SJCRH30 (cell line): ENCODE measurements at regions not wholly inside any gene's neighbourhood (a gene's known extent, or its start where the extent isn't known, plus 50 kb on each side); places are given as distances from the start of the nearest gene placed in this dataset.
"Not testable (repeated sequence)": the region's sequence is repeated elsewhere in the genome, so short reads cannot be mapped to it uniquely, and the experiment has no call there.

Experiments
- DNase-seq, 2 experiments: peaks; one replicate each; pipeline ENCODE4 v3.0.0-alpha.2; 2015 to 2020
- H3K27ac ChIP-seq: fragments of 250-450 bp; sonication (Bioruptor Pico); 2 replicates; pipeline ENCODE4 v1.5.1; 2020; ENCODE audit warnings: mild to moderate bottlenecking, moderate library complexity
- H3K27me3 ChIP-seq: fragments of 250-450 bp; sonication (Bioruptor Pico); 2 replicates; pipeline ENCODE4 v1.5.1; 2020; ENCODE audit warnings: mild to moderate bottlenecking, moderate library complexity
- H3K36me3 ChIP-seq: fragments of 250-450 bp; sonication (Bioruptor Pico); 2 replicates; pipeline ENCODE4 v1.5.1; 2020; ENCODE audit warnings: mild to moderate bottlenecking, moderate library complexity
- H3K4me1 ChIP-seq: fragments of 250-450 bp; sonication (Bioruptor Pico); 2 replicates; pipeline ENCODE4 v1.5.1; 2020; ENCODE audit warnings: mild to moderate bottlenecking, moderate library complexity
- H3K4me3 ChIP-seq: fragments of 250-450 bp; sonication (Bioruptor Pico); 2 replicates; pipeline ENCODE4 v1.5.1; 2020; ENCODE audit warnings: mild to moderate bottlenecking, moderate library complexity
- H3K9me3 ChIP-seq: fragments of 250-450 bp; sonication (Bioruptor Pico); replicated peaks from 2 replicates; pipeline ENCODE4 v1.5.1; 2020; ENCODE audit warnings: mild to moderate bottlenecking, moderate library complexity

DNA sequence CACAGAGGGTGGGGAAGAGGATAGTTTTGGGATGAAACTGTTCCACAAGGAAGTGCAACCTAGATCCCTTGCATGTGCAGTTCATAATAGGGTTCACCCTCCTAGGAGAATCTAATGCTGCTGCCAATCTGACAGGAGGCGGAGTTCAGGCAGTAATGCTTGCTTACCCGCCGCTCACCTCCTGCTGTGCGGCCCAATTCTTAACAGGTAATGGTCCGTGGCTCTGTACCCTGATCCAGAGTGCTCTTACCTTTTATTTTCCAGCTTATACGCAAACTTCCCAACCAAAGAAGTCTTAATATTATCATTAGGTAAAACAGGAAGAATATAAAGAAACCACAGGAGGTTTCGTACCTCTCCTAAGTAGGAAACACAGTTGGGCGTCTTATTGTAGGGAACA is 82.7 kb upstream of the CD302 start:
- Histone ChIP-seq H3K4me1 (no peaks in the 10 kb centered on the region), H3K9me3 (no peaks in the 10 kb centered on the region), H3K4me3 (no peak overlapping the region), H3K27ac (no peak overlapping the region), H3K27me3 (no peaks in the 10 kb centered on the region), H3K36me3 (no peaks in the 10 kb centered on the region)
- DNase-seq, result no peak

DNA sequence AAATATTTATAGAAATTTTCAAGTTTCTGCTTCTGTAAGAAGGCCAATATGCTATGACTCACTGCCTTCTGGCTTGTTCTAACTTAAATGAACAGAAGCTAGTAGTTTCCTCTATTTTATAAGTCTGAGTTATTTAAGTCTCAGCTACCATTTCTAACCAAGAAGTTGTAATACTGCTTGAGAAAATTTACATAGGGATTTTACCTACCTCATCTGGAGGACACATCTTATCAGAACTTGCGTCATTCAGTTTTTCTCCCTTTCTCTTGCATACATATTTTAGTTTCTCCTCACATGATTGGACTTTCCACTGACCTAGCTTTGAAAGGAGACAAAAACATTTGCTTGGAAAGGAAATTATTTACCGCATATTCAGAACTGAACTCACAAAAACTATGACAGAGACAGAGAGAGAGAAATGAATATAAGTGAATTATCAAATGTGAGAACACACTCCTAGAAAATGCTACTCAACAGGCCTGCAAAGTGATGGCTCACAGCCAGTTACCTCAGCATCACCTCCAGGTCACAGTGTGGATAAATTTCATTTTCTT is 81.1 kb upstream of the CD302 start:
- Histone ChIP-seq H3K27ac (no peak overlapping the region), H3K27me3 (no peaks in the 10 kb centered on the region)
- DNase-seq, result no peak

DNA sequence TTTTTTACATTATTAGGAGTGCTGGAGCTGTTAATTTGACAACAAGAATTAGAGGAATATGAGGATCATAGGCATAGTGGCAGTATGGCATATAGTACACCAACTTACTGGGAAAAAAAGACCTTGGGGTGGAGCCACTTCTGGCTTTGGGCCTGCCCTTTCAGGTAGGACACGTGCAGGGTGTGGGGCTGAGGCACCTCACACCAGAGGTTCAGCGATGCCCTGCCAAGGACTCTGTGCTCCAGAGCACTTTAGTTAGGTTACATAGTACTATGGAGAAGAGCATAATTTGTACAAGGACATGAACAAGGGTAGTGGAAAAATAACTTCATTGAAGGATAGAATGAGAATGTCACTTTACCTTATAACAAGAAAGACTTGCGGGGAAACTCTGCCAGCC is 77.1 kb upstream of the CD302 start:
- no peak overlapping the region for H3K4me3 ChIP-seq
- H3K36me3 ChIP-seq, result no peaks in the 10 kb centered on the region
- H3K27ac ChIP-seq, result no peak overlapping the region
- H3K9me3 ChIP-seq, result no peaks in the 10 kb centered on the region
- H3K27me3 ChIP-seq, result no peaks in the 10 kb centered on the region
- no peaks in the 10 kb centered on the region for H3K4me1 ChIP-seq
- peak in 1 of 2 experiments; percentile 4 for DNase-seq

More for the DNA sequence above, 81.1 kb upstream of the CD302 start:
- no peaks in the 10 kb centered on the region for H3K9me3 ChIP-seq
- H3K4me1 ChIP-seq, result no peaks in the 10 kb centered on the region
- no peak overlapping the region for H3K4me3 ChIP-seq
- no peaks in the 10 kb centered on the region for H3K36me3 ChIP-seq

DNA sequence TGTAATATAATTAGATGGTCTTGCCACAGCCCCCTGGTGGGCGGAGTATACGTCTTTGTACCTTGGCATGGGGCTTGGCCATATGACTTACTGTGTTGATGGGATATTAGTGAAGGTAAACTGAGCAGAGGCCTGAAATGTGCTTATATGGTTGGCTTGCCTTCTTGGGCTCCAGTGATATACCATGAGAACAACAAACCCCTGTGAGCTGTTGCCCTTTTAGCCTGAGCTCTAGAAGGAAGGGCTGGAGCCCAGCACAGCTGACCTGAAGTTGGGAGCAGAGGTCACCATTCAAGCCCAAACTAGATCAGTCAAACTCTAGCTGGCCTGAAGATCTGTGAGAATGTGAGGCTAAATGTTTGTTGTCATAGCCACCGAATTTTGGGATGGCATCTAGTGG is 75.2 kb upstream of the CD302 start:
- H3K27ac ChIP-seq, result no peak overlapping the region
- no peak overlapping the region for H3K4me3 ChIP-seq
- H3K27me3 ChIP-seq, result no peaks in the 10 kb centered on the region
- DNase-seq, result peak in 1 of 2 experiments; percentile 17
- H3K4me1 ChIP-seq, result no peaks in the 10 kb centered on the region
- H3K9me3 ChIP-seq, result no peaks in the 10 kb centered on the region
- no peaks in the 10 kb centered on the region for H3K36me3 ChIP-seq

DNA sequence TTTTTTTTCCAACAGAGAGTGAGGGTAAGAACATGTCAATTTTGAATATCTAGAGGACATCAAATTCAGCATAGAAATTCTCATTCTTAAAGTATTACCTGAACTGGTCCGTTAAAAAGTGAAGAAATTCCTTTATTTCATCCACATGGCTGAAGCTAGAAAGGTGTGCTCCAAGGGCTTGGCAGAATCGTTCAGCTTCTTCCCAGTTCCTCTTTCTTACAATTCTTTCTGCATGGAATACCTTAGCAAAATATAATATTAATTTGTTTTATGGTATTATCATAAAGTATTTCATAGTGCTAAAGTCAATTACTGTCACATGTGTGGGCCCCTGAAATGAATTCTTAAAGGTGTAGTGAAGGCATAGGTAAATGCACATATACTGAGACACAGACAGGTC is 74.3 kb upstream of the CD302 start:
- no peaks in the 10 kb centered on the region for H3K4me1 ChIP-seq
- no peaks in the 10 kb centered on the region for H3K9me3 ChIP-seq
- no peaks in the 10 kb centered on the region for H3K36me3 ChIP-seq
- H3K27me3 ChIP-seq, result no peaks in the 10 kb centered on the region
- H3K27ac ChIP-seq, result no peak overlapping the region
- no peak for DNase-seq
- no peak overlapping the region for H3K4me3 ChIP-seq

DNA sequence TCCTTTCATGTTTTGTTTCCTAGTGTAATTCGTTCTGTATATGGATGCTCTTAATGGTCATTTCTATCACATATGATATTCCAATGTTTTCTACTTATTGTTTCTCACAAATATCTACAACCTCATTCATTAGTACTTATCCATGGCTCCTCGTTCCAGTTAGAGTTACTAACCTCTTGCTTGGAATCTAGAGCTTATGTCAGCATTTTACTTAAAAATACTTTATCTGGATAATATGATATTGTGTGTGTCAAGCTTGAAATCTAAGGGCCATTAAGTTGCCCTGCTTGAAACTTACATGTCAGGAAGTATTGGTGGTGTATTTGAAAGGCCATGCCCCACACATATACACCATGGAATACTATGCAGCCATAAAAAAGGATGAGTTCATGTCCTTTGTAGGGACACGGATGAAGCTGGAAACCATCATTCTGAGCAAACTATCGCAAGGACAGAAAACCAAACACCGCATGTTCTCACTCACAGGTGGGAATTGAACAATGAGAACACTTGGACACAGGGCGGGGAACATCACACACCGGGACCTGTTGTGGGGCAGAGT is 70.7 kb upstream of the CD302 start:
- not testable (repeated sequence) for H3K4me3 ChIP-seq, H3K27me3 ChIP-seq, DNase-seq, H3K4me1 ChIP-seq, H3K9me3 ChIP-seq, H3K27ac ChIP-seq, H3K36me3 ChIP-seq

DNA sequence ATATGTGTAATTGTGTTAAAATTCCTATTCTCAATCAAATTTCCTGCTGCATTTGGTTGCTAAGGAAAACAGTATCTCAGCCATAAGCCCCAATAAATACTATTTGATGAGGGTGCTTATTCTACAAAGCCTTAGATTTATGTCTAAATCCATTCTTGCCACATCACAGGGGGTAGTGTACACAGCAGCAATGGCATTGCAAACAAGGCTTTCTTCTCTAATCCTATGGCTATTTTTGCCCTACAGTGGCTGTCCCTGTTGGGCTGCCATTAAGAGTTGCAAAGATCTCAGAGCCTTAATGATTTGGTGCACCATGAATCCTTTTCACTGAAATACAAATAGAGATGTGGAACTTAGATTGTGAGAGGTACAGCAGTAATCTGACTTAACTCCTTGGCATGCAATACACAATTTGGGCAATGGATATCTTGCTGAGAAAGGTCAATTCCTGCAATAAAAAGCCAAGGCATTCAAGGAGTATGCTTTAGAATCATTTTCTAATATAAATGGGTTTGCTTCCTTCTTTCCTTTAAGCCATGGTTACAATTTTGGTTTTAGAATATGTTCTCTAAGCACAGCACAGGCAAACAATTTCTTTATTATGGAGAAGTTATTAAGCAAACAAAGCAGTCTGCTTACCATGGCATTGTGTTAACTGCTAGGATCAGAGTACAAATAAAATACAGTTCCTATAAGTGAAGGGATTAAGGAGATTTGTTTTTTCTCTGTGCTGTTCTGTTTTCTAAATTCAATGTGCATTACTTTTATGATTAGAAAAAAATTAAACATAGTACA is 69.8 kb upstream of the CD302 start:
- Histone ChIP-seq H3K4me3 (no peak overlapping the region), H3K9me3 (no peaks in the 10 kb centered on the region), H3K36me3 (no peaks in the 10 kb centered on the region), H3K27ac (no peak overlapping the region), H3K27me3 (no peaks in the 10 kb centered on the region), H3K4me1 (no peaks in the 10 kb centered on the region)
- no peak for DNase-seq

DNA sequence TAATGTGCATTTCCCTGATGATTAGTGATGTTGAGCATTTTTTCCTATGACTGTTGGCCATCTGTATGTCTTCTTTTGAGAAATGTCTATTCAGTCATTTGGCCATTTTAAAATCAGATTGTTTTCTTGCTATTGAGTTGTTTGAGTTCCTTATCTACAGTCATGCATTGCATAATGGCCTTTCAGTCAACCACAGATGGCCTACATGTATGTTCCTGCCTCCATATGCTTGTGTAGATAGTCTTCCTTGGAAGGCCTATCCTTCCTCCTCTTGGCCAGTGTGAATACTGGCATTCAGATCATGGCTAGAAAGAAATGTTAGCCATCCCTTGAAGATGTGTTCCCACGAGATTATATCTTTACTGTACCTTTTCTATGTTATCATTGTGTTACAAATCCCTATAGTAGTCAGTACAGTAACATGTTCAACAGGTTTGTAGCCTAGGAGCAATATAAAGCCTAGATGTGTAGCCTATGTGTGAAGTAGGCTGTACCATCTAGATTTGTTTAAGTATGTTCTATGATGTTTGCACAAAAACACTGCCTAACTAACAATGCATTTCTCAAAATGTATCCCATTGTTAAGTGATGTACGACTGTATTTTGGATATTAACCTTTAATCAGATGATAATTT is 65.6 kb upstream of the CD302 start:
- Histone ChIP-seq H3K4me1 (no peaks in the 10 kb centered on the region), H3K27me3 (no peaks in the 10 kb centered on the region), H3K36me3 (no peaks in the 10 kb centered on the region), H3K27ac (no peak overlapping the region), H3K4me3 (no peak overlapping the region), H3K9me3 (no peaks in the 10 kb centered on the region)
- no peak for DNase-seq

DNA sequence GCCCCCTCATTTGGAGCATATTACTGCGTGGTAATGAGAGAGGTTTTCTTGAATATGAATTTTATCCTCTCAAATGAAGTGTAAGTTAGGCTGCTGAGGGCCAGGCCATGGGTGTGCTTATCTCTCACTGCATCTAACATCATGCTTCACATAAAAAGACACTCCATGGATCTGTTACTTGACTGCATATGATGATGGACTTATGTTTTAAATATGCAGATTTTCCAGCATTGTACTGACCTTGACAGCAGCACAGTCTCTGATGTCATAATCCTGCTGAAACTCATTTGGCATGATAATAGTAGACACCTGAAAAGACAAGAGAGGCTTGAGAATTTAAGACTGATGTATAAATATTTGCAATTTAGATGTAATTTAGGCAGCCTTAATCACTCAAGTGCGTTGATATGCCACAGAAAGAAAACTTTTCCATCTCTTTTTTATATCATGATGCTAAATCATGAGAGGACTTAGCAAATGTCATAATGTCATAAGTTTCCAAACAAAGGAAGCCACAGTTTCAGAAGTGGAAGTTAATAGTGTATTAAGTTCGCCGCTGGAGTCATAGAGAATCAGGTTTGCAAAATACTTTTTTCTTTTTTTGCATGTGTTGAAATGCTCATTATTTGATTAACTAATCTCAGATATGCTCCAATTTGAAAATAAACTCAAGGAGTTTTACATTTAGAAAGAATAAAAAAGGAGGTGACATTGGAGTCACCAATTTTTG is 62.7 kb upstream of the CD302 start:
- no peaks in the 10 kb centered on the region for H3K4me1 ChIP-seq
- H3K27ac ChIP-seq, result no peak overlapping the region
- no peaks in the 10 kb centered on the region for H3K36me3 ChIP-seq
- no peaks in the 10 kb centered on the region for H3K27me3 ChIP-seq
- no peak overlapping the region for H3K4me3 ChIP-seq
- no peak for DNase-seq
- H3K9me3 ChIP-seq, result no peaks in the 10 kb centered on the region

DNA sequence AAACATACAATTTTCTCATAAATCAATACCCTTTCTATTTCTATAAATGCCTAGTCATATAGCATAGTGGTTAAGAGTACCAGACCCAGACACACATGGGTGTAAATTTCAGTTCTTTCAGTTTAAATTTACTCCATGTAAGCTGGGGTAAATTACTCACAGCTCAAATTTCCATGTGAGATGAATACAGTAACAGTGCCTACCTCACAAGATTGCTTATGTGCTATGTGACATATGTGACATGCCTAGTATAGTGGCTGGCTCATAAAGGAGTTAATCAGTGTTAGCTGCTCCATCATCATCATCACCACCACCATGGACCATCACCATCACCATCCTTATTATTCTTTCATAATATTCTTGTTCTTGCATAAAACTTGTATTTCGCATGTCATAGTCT is 61.6 kb upstream of the CD302 start:
- no peak overlapping the region for H3K4me3 ChIP-seq
- no peaks in the 10 kb centered on the region for H3K4me1 ChIP-seq
- H3K27ac ChIP-seq, result no peak overlapping the region
- no peaks in the 10 kb centered on the region for H3K36me3 ChIP-seq
- DNase-seq, result no peak
- H3K9me3 ChIP-seq, result no peaks in the 10 kb centered on the region
- no peaks in the 10 kb centered on the region for H3K27me3 ChIP-seq

DNA sequence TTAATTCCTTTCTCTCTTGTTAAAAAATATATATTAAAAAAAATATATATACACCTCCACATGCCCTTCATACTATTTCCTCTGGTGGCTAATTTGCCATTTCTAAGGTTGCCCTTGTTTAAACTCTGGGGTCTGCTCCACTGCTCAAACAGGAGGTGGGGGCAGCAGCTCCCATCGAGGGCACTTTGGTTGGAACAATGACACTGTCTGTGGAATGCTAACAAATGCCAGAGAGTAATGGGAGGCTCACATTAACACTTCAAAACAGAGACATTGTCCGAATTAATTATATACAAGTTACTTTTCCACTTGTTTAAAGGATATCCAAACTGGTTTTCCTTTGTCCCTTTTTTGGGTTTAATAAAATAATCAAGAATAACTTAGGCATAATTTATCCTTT is 58.8 kb upstream of the CD302 start:
- no peaks in the 10 kb centered on the region for H3K36me3 ChIP-seq
- H3K27me3 ChIP-seq, result no peaks in the 10 kb centered on the region
- no peaks in the 10 kb centered on the region for H3K4me1 ChIP-seq
- H3K27ac ChIP-seq, result no peak overlapping the region
- no peak for DNase-seq
- no peak overlapping the region for H3K4me3 ChIP-seq
- H3K9me3 ChIP-seq, result no peaks in the 10 kb centered on the region

DNA sequence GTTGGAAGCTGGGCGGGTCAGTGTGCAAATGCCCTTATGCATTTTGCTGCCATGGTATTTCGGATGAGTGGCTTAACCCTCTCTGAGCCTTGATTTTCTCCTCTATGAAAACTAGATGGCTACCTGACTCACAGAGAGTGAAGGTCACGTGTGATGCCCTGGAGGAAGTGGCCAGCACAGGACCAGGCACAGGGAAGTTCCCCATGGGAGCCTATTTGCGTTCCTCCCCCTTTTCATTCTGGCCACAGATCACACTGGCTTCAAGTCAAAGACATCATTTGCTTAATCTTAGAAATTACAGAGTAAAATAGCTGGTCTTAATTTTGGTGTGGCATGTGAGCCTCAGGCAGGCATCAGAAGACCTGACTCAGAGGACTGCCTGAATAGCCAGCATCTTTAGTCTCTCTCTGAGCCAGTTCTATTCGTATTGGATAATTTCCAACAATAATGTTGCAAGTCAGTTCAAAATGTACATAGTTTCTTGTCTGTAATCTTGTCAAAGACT is 57.6 kb upstream of the CD302 start:
- Histone ChIP-seq H3K27me3 (no peaks in the 10 kb centered on the region), H3K36me3 (no peaks in the 10 kb centered on the region), H3K27ac (no peak overlapping the region), H3K4me3 (no peak overlapping the region), H3K9me3 (no peaks in the 10 kb centered on the region), H3K4me1 (no peaks in the 10 kb centered on the region)
- no peak for DNase-seq

DNA sequence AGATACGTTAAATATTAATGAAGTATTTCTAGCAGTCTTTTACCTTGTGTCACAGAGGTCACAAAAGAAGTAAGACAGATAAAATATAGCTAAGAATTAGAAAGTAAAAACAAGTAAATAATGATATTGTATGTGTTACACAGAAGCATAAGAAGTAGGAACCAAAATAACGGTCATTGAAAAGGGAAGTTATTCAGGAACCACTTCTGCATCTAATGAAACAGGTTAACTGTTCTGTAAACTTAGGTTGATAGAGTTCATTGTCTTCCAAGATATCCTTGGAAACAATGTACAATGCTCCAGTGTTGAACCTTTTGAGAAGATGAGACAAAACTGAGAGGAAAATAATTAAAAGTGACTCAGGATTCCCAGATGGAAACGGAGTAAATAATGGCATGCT is 57.1 kb upstream of the CD302 start:
- H3K36me3 ChIP-seq, result no peaks in the 10 kb centered on the region
- H3K9me3 ChIP-seq, result no peaks in the 10 kb centered on the region
- H3K27me3 ChIP-seq, result no peaks in the 10 kb centered on the region
- H3K4me3 ChIP-seq, result no peak overlapping the region
- DNase-seq, result no peak
- no peaks in the 10 kb centered on the region for H3K4me1 ChIP-seq
- H3K27ac ChIP-seq, result no peak overlapping the region

DNA sequence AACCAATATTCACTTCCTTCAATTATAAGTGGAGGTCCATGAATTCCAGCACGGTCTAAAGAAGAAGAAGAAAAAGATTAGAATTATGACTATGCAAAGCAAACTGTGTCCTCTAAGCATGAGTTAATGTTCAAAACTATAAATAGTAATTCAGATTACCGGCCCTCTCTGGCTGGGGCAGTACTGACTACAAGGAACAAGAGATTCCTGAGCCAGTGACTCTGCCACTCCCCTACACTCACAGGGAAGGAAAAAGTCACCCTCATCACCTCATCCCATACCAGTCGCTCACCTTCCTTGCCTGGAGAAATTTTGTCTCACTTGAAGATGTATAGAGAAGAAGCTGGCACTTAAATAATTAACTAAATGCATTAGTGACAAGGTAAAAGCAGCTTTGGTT is 56.5 kb upstream of the CD302 start:
- no peak for DNase-seq
- H3K4me1 ChIP-seq, result no peaks in the 10 kb centered on the region

DNA sequence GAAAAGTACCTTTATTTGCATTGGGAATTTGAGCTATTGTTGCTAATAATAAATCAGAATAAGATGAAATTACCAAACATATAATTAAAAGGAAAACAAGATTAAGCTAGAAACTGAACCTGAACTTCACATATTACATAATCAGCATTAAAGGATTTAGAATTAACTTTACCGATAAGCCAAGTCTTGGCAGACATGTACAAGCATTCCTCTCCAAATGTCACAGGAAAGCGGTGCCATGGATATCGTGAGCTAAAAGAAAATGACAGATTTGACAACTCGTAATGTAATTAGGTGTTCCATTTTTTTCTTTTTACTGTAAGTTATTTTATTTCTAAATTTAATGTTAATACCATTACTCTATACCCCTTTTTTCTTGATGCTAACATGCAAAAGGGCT is 55.1 kb upstream of the CD302 start:
- Histone ChIP-seq H3K9me3 (no peaks in the 10 kb centered on the region), H3K27me3 (no peaks in the 10 kb centered on the region), H3K36me3 (no peaks in the 10 kb centered on the region), H3K27ac (no peak overlapping the region), H3K4me3 (no peak overlapping the region), H3K4me1 (no peaks in the 10 kb centered on the region)
- DNase-seq, result no peak

More for the DNA sequence above, 56.5 kb upstream of the CD302 start:
- Histone ChIP-seq H3K27me3 (no peaks in the 10 kb centered on the region), H3K27ac (no peak overlapping the region), H3K36me3 (no peaks in the 10 kb centered on the region), H3K9me3 (no peaks in the 10 kb centered on the region), H3K4me3 (no peak overlapping the region)
